K562 (cell line): ENCODE measurements at regions not wholly inside any gene's neighbourhood (a gene's known extent, or its start where the extent isn't known, plus 50 kb on each side); places are given as distances from the start of the nearest gene placed in this dataset.

ENCODE experiments used
- HDGF ChIP-seq: fragments of 450-650 bp; IDR thresholded peaks from 2 replicates; pipeline ENCODE4 v1.6.1; 2016
- POLR3G ChIP-seq: IDR thresholded peaks from 2 replicates; pipeline ENCODE4 v1.6.1; 2011; ENCODE audit not compliant: insufficient read length, insufficient replicate concordance; ENCODE audit errors: extremely low read depth
- SAP30 ChIP-seq: fragments of 200-600 bp; sonication (generic); IDR thresholded peaks from 2 replicates; pipeline ENCODE4 v1.6.1; 2012; ENCODE audit warnings: borderline replicate concordance, low read depth, mild to moderate bottlenecking, moderate library complexity, low read length, control low read depth, inconsistent platforms; ENCODE audit not compliant: insufficient read depth, poor library complexity, severe bottlenecking
- TOE1 ChIP-seq, 2 experiments: fragments of 450-650 bp in 1 of 2; sonication (generic) in 1 of 2; formaldehyde crosslinking in 1 of 2; IDR thresholded peaks; 2 replicates each; pipeline versions ENCODE4 v1.7.1 to v1.8.0; 2016 to 2022; ENCODE audit warnings: borderline replicate concordance in 2 of 2, mild to moderate bottlenecking in 2 of 2, antibody characterized with exemption in 1 of 2, inconsistent platforms in 1 of 2, low read depth in 1 of 2, missing genetic modification reagents in 1 of 2, moderate library complexity in 1 of 2
- TF ChIP-seq, protein P1 (sequence below), 2 experiments: fragments of 450-650 bp in 1 of 2; sonication (generic) in 1 of 2; formaldehyde crosslinking in 1 of 2; IDR thresholded peaks; 2 replicates each; pipeline versions ENCODE4 v1.7.1 to v1.9.0; 2016 to 2022; ENCODE audit warnings: inconsistent platforms in 1 of 2, mild to moderate bottlenecking in 1 of 2, missing genetic modification reagents in 1 of 2
- TF ChIP-seq, protein P2 (sequence below): fragments of 450-650 bp; IDR thresholded peaks from 2 replicates; pipeline ENCODE4 v1.6.1; 2016; ENCODE audit warnings: antibody characterized with exemption
- TF ChIP-seq, protein P3 (sequence below): fragments of 450-650 bp; IDR thresholded peaks from 2 replicates; pipeline ENCODE4 v1.6.1; 2016

DNA sequence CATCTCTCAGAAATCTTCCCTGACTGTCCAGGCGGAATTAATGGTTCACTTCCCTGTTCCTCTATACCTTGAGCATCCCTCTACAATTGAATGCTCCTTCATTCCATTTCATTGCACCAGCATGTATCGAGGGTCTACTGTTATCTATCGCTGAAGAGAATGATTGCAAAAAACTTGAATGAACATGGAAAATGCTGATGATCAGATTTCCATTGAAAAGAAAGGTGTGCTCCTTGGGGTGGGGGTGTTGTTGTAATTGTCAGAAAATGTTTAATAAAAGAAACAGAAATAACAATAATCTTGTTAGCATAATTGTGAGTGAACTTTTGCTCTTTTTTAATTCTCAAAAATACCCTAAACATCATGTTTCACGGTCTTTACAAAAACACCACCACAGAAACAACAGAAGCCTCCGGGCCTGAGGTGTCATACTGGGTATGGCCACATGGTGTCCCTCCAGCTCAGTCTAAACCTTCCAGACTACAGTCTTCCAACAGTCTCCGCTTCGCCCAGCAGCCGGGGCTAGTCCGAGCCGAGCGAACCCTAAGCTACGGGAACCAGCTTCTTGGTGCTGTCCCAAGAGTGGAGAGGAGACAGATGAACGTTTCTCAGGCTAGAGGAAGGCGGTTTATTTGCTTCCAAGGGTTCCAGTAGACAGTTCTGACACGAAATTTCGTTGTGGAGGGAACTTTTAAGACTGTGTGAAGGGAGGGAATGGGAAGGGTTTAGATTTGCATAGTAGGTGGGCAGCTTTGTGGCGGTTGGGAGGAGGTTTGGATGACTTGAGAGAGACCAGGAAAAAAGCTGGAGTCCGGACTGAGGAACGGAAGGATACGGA lies 75.8 kb upstream of the ZBED5 start (continued):
- TF ChIP-seq, protein P1, sequence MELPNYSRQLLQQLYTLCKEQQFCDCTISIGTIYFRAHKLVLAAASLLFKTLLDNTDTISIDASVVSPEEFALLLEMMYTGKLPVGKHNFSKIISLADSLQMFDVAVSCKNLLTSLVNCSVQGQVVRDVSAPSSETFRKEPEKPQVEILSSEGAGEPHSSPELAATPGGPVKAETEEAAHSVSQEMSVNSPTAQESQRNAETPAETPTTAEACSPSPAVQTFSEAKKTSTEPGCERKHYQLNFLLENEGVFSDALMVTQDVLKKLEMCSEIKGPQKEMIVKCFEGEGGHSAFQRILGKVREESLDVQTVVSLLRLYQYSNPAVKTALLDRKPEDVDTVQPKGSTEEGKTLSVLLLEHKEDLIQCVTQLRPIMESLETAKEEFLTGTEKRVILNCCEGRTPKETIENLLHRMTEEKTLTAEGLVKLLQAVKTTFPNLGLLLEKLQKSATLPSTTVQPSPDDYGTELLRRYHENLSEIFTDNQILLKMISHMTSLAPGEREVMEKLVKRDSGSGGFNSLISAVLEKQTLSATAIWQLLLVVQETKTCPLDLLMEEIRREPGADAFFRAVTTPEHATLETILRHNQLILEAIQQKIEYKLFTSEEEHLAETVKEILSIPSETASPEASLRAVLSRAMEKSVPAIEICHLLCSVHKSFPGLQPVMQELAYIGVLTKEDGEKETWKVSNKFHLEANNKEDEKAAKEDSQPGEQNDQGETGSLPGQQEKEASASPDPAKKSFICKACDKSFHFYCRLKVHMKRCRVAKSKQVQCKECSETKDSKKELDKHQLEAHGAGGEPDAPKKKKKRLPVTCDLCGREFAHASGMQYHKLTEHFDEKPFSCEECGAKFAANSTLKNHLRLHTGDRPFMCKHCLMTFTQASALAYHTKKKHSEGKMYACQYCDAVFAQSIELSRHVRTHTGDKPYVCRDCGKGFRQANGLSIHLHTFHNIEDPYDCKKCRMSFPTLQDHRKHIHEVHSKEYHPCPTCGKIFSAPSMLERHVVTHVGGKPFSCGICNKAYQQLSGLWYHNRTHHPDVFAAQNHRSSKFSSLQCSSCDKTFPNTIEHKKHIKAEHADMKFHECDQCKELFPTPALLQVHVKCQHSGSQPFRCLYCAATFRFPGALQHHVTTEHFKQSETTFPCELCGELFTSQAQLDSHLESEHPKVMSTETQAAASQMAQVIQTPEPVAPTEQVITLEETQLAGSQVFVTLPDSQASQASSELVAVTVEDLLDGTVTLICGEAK (IDR thresholded peaks at IDR 0.05): peak; percentile 54
- TF ChIP-seq, protein P1 (CRISPR knock-in tag; IDR thresholded peaks at IDR 0.05): no peak
- TF ChIP-seq SAP30 (no peak), TOE1 (IDR thresholded peaks at IDR 0.05; ENCODE audit: borderline replicate concordance) (peak; percentile 68), TOE1 (CRISPR knock-in tag; IDR thresholded peaks at IDR 0.05; ENCODE audit: borderline replicate concordance, low read depth) (no peak), POLR3G (no peak), HDGF (peak; percentile 69; the same call in 1 of the 2 replicates)
- TF ChIP-seq, protein P2, sequence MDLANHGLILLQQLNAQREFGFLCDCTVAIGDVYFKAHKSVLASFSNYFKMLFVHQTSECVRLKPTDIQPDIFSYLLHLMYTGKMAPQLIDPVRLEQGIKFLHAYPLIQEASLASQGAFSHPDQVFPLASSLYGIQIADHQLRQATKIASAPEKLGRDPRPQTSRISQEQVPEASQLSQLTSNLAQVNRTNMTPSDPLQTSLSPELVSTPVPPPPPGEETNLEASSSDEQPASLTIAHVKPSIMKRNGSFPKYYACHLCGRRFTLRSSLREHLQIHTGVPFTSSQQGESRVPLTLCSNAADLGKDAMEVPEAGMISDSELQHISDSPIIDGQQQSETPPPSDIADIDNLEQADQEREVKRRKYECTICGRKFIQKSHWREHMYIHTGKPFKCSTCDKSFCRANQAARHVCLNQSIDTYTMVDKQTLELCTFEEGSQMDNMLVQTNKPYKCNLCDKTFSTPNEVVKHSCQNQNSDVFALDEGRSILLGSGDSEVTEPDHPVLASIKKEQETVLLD: peak; percentile 54; the same call in 1 of the 2 replicates
- TF ChIP-seq, protein P3, sequence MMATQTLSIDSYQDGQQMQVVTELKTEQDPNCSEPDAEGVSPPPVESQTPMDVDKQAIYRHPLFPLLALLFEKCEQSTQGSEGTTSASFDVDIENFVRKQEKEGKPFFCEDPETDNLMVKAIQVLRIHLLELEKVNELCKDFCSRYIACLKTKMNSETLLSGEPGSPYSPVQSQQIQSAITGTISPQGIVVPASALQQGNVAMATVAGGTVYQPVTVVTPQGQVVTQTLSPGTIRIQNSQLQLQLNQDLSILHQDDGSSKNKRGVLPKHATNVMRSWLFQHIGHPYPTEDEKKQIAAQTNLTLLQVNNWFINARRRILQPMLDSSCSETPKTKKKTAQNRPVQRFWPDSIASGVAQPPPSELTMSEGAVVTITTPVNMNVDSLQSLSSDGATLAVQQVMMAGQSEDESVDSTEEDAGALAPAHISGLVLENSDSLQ: peak; percentile 18; the same call in 1 of the 2 replicates
